Daoy (cell line): ENCODE measurements at regions not wholly inside any gene's neighbourhood (a gene's known extent, or its start where the extent isn't known, plus 50 kb on each side); places are given as distances from the start of the nearest gene placed in this dataset.

Experiments used
- DNase-seq: peaks from one replicate; pipeline ENCODE4 v3.0.0-alpha.2; 2015; ENCODE audit warnings: low read depth

- no peak for DNase-seq
These were observed 333.1 kb upstream of the RBMS3 start for GRCh38 chr3:28947751-28948150.

- no peak for DNase-seq
These were observed 332.2 kb upstream of the RBMS3 start for GRCh38 chr3:28948685-28949084.

DNA sequence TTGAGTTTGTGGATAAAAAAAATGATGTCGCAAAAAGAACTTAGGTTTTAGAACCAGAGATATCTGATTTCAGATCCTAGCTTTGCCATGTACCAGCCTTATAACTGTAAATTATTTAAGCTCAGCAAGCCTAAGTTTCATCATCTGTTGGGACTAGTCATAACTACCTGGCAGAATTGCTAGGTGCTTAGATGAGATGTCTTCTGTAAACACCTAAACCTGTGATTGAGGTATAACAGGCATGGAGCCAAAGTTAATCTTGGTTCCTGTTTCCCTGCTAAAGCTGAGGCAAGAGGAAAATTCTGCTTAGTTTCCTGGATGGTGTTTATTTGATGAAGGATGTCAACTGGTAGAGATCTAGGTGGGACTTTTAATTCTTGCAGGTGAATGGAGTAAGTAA, 331.3 kb upstream of the RBMS3 start:
- no peak for DNase-seq

DNA sequence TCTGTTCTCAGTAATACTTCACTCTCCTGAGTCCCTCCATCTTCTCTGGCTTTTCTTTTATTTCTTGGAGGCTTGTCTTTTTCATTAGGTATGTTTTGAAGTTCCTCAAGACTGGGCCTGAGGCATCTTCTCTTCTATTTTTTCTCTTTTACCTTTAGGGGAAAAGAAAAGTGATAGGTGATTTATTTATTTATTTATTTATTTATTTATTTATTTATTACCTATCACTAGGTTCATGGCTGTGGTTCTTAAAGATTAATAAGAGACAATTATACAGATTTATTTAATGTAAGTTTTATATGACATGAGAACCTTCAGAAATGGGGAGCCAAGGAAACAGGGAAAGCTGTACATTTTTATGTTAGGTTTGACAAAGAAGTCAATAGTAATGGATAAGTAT, 330.3 kb upstream of the RBMS3 start:
- no peak for DNase-seq

DNA sequence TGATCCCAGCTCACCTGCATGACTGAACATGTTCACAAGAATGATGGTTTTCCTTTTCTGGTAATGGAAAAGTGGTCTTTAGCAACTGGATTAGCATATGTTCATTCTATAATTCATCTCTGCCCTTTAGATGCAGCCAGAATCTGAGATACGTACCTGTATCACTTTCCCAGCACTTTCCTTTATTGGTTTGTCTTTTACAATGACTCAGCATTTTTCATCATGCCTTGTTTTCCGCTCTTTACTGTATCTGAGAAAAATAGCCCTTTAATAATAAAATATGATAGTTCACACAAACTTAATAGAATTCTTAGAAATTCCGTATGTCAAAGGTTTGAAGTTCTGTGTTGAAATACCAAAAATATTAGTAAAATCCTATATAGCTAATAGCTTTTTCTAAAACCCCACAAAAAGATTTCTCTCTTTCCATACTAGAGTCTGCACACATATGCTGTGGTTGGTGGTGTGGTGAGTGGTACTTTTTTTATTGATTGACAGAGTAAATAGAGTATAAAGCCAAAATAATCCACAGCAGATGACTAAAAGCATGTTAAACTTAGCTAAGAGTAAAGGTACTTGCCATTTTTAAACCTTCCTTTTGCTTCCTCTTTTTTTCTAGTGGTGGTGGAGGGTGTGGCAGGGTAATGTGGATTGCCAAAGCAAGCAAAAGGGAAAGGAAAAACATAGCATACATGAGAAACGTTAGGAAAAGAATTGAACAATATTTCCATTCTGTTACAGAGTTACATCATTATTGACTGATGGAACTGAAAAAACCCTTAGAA, 328.9 kb upstream of the RBMS3 start:
- DNase-seq: no peak

GRCh38 chr3:28958656-28959055, 322.2 kb upstream of the RBMS3 start:
- no peak for DNase-seq

DNA sequence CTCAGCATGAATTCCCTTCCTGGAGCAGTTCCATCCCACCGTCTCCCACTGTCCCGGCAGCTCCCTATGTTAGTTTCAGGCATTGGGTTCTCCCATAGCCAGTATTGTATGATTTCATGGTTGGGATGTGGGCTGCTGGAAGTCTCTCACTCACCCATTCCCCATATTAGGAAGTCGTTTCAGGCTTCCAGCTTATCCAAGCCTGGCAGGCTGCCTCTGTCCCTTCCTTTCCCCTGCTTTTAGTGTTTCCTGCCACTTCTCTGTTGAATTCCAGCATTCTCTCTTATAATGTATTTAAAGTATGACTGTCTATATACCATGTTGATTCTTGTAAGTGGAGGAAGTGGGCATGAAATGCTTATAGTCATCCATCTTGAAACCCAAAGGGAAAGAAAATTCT, 309.7 kb upstream of the RBMS3 start:
- DNase-seq: no peak

- DNase-seq: peak; percentile 18
These were observed 307.9 kb upstream of the RBMS3 start for GRCh38 chr3:28972921-28973320.

DNA sequence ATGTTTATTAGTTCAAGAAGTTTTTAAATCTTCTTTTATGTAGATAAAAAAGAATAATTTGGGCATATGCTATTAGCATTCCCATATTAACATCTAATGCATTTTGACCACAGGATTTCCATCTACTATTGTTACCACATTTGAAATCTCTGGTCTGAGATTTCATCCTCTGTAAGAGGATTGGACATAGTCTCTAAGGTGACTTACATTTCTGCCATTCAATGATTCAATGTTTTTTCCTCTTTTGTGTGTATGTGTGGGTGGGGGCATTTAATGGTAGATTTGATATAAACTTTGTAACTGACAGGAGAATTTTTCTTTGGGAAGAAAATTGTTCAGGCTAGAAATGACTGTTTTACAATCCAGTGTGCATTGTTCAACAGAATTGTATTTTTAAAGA, 307.3 kb upstream of the RBMS3 start:
- no peak for DNase-seq

- DNase-seq: no peak
These were observed 302.8 kb upstream of the RBMS3 start for GRCh38 chr3:28978092-28978491.

GRCh38 chr3:28980131-28980530, 300.7 kb upstream of the RBMS3 start:
- DNase-seq: no peak

DNA sequence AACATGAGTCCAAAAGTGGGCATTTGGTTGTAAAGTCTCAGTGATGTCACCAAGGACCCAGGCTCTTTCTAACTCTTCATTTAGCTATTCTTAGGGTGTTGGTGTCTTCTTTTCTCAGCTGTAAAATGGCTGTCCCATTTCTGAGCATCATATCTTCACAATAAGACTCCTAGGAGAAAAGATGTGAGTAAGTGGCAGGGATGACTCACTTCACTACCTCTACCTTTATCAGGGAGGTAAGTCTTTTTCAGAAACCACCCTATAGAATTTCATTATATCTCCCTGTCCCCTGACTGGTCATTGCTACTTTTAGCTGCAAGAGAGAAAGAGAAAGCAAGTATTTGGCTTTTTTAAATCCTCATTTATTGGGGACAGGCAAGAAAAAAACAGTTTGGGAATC, 300.2 kb upstream of the RBMS3 start:
- no peak for DNase-seq

GRCh38 chr3:28982906-28983305, 298.0 kb upstream of the RBMS3 start:
- no peak for DNase-seq

DNA sequence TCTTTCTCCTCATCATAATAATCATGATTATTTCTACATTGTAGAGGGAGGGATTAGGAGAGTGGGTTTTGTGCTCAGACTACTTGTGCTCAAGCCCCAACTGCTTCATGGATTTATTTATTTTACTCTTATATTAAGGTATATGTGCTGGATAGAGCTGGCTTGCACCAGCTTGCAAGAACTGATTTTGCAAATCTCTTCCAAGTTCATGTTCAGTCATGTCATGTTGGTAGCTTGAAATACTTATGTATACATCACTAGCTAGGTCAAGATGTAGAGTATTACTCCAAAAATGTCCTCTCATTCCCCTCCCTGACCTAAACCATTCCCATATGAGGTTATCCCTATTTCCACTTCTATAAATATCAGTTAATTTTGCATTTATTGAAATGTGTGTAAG, 293.9 kb upstream of the RBMS3 start:
- DNase-seq: no peak

- DNase-seq: peak; percentile 5
These were observed 291.2 kb upstream of the RBMS3 start for GRCh38 chr3:28989646-28990089.

DNA sequence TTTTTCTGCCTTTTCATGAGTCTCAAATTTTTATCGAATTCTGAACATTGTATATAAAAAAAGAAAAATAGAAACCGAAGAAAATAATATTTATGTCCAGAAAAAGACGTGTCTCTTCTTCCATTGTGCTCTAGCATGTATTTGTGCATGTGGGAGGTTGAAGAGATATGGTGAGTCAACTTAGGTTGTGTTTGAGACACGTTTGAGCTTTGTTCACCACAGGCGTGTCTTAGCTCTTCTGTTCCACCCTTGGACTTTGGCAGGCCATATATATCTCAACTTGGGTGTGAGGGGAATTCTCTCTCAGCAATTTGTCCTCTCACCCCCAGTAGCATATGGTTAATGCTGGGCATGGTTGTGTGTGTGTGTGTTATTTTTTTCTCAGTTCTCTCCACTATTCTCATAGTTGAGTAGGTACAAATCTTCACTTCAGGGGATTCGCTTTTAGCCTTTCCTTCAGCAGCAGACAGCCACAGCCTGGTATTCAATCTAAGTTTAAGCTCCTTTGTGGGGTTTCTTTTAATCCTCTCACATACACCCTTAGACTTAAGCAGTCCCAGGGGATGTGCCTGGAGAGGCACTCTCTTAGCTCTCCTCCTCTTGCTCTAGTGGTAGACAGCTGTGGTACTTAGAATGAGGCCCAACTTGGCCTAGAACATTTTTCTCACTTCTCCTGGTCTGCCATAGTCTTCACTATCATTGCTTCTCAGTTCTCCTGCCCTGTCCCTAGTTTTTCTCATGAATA, 286.5 kb upstream of the RBMS3 start:
- no peak for DNase-seq

GRCh38 chr3:29004885-29005599, 275.8 kb upstream of the RBMS3 start:
- no peak for DNase-seq

GRCh38 chr3:29005862-29006261, 275.0 kb upstream of the RBMS3 start:
- DNase-seq: no peak

DNA sequence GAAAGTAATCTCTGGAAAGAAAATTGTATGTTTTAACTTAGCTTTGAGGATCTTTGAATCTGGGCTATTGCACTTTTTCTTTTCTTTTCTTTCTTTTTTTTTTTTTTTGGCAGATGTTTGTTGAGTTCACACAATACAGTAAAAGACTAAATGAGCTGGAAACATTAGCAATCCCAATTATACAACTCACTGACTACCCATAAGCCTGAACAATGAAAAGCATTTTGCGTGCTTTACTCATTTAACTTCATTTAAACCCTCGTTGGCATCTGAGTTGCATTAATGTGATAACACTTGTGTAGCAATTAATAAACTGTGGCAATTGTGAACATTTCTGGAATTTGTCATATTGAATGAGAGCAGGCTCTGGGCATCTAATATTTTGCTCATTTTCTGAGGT, 269.4 kb upstream of the RBMS3 start:
- no peak for DNase-seq

GRCh38 chr3:29011966-29012365, 268.9 kb upstream of the RBMS3 start:
- DNase-seq: no peak

DNA sequence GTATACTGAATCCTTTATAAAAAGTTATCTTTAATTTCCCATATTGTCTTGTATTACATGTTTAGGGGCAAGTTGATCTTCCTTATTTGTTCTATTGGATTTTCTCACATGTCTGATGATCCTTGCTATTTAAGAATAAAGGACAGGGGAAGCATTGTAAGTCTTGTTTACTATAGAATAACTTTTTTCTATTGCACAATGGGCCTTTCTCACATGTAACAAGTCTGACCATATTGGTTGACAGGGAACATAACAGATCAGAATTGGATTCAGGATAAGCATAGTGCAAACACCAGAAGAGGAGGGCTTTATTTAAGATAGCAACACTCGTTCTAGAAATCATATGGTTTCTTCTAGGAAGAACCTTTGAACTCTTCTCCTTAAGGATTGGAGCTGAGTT, 257.9 kb upstream of the RBMS3 start:
- DNase-seq: no peak

DNA sequence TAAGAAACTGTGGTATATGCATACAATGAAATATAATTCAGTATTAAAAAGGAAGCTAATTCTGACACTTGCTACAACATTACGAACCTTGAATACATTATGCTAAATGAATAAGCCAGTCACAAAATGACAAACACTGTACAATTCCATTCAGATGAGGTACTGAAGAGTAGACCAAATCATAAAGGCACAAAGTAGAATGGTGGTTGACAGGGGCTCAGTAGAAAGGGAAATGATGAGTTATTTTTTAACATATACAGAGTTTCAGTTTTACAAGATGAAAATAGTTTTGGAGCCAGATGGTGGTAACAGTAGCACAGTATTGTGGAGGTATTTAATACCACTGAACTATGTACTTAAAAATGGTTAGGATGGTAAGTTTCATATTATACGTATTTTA, 254.6 kb upstream of the RBMS3 start:
- no peak for DNase-seq

DNA sequence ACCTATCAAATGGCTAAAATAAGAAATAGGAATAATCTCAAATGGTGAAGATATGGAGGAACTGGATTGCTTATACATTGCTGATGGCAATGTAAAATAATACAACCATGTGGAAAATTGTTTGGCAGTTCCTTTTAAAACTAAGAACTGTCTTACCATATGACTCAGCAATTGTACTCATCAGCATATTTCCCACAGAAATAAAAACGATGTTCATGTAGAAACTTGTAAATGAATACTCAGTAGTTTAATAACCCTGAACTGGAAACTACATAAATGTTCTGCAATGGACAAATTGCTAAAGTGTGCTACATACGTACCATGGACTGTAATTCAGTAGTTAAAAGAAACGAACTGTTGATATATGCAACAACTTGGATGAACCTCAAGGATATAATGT, 253.9 kb upstream of the RBMS3 start:
- DNase-seq: no peak
